Neural progenitor cell (in vitro differentiated cells): ENCODE measurements at regions not wholly inside any gene's neighbourhood (a gene's known extent, or its start where the extent isn't known, plus 50 kb on each side); places are given as distances from the start of the nearest gene placed in this dataset.

ENCODE experiments used
- DNase-seq: peaks from one replicate; pipeline ENCODE4 v3.0.0-alpha.2; 2016; ENCODE audit warnings: low spot score
- H2AFZ ChIP-seq: fragments of 200-600 bp; sonication (generic); replicated peaks from 2 replicates; pipeline ENCODE4 v1.6.1; 2016; ENCODE audit warnings: antibody characterized with exemption
- H3F3A ChIP-seq: fragments of 200-600 bp; sonication (generic); 2 replicates; pipeline ENCODE4 v1.6.1; 2016; ENCODE audit warnings: antibody characterized with exemption, low read depth
- H3K27ac ChIP-seq: fragments of 200-600 bp; sonication (generic); 2 replicates; pipeline ENCODE4 v1.5.1; 2016; ENCODE audit warnings: mild to moderate bottlenecking
- H3K27me3 ChIP-seq: fragments of 200-600 bp; sonication (generic); 2 replicates; pipeline ENCODE4 v1.6.1; 2016; ENCODE audit warnings: mild to moderate bottlenecking, moderate library complexity
- H3K36me3 ChIP-seq: fragments of 200-600 bp; sonication (generic); 2 replicates; pipeline ENCODE4 v1.5.1; 2016
- H3K4me1 ChIP-seq: fragments of 200-600 bp; sonication (generic); 2 replicates; pipeline ENCODE4 v1.6.1; 2016; ENCODE audit warnings: mixed run types
- H3K4me2 ChIP-seq: fragments of 200-600 bp; sonication (generic); 2 replicates; pipeline ENCODE4 v1.6.1; 2016
- H3K4me3 ChIP-seq: fragments of 200-600 bp; sonication (generic); 2 replicates; pipeline ENCODE4 v1.5.1; 2016
- H3K79me2 ChIP-seq: fragments of 200-600 bp; sonication (generic); 2 replicates; pipeline ENCODE4 v1.6.1; 2016; ENCODE audit warnings: low read depth
- H3K9ac ChIP-seq: fragments of 200-600 bp; sonication (generic); 2 replicates; pipeline ENCODE4 v1.6.1; 2016
- H3K9me3 ChIP-seq: fragments of 200-600 bp; sonication (generic); 2 replicates; pipeline ENCODE4 v1.5.1; 2016; ENCODE audit warnings: low read depth
- H4K20me1 ChIP-seq: fragments of 200-600 bp; sonication (generic); 2 replicates; pipeline ENCODE4 v1.6.1; 2016; ENCODE audit warnings: low read depth
- H3K27ac Mint-ChIP-seq: 3 replicates; pipeline ENCODE4 v1.8.0; 2021; ENCODE audit warnings: mixed read lengths
- H3K27me3 Mint-ChIP-seq: 2 replicates; pipeline ENCODE4 v1.8.0; 2022; ENCODE audit warnings: low read depth, mild to moderate bottlenecking, inconsistent platforms, moderate library complexity, mixed read lengths; ENCODE audit not compliant: insufficient read depth
- H3K36me3 Mint-ChIP-seq: 3 replicates; pipeline ENCODE4 v1.8.0; 2021; ENCODE audit warnings: mixed read lengths
- H3K4me1 Mint-ChIP-seq: 3 replicates; pipeline ENCODE4 v1.8.0; 2021; ENCODE audit warnings: mixed read lengths
- H3K4me3 Mint-ChIP-seq: 3 replicates; pipeline ENCODE4 v1.8.0; 2021; ENCODE audit warnings: mild to moderate bottlenecking, moderate library complexity, mixed read lengths
- H3K9me3 Mint-ChIP-seq: 3 replicates; pipeline ENCODE4 v1.8.0; 2020; ENCODE audit warnings: mixed read lengths
- EZH2 ChIP-seq: fragments of 200-600 bp; sonication (generic); IDR thresholded peaks from 2 replicates; pipeline ENCODE4 v1.6.1; 2017; ENCODE audit warnings: antibody characterized with exemption, mild to moderate bottlenecking, moderate library complexity
- EZH2phosphoT487 ChIP-seq: fragments of 200-600 bp; sonication (generic); IDR thresholded peaks from 2 replicates; pipeline ENCODE4 v1.6.1; 2017; ENCODE audit warnings: antibody characterized with exemption
- TF ChIP-seq, protein P1 (sequence below): fragments of 200-600 bp; sonication (generic); IDR thresholded peaks from 2 replicates; pipeline ENCODE4 v1.5.1; 2017; ENCODE audit warnings: antibody characterized with exemption, mild to moderate bottlenecking

- H3K79me2 ChIP-seq, result no peaks in the 10 kb centered on the region
- no peak overlapping the region for H2AFZ ChIP-seq
- no peak overlapping the region for H3K4me3 ChIP-seq
- Mint-ChIP-seq H3K4me1 (peaks cover 12% of the 10 kb centered on the region), H3K27ac (no peak overlapping the region), H3K9me3 (no peaks in the 10 kb centered on the region), H3K27me3 (no peaks in the 10 kb centered on the region), H3K36me3 (no peaks in the 10 kb centered on the region), H3K4me3 (no peak overlapping the region)
- no peak overlapping the region for H3K27ac ChIP-seq
- H3K27me3 ChIP-seq, result no peaks in the 10 kb centered on the region
- TF ChIP-seq EZH2 (no peak), EZH2phosphoT487 (no peak)
- TF ChIP-seq, protein P1, sequence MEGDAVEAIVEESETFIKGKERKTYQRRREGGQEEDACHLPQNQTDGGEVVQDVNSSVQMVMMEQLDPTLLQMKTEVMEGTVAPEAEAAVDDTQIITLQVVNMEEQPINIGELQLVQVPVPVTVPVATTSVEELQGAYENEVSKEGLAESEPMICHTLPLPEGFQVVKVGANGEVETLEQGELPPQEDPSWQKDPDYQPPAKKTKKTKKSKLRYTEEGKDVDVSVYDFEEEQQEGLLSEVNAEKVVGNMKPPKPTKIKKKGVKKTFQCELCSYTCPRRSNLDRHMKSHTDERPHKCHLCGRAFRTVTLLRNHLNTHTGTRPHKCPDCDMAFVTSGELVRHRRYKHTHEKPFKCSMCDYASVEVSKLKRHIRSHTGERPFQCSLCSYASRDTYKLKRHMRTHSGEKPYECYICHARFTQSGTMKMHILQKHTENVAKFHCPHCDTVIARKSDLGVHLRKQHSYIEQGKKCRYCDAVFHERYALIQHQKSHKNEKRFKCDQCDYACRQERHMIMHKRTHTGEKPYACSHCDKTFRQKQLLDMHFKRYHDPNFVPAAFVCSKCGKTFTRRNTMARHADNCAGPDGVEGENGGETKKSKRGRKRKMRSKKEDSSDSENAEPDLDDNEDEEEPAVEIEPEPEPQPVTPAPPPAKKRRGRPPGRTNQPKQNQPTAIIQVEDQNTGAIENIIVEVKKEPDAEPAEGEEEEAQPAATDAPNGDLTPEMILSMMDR, result no peak
- H3K36me3 ChIP-seq, result no peaks in the 10 kb centered on the region
- no peaks in the 10 kb centered on the region for H4K20me1 ChIP-seq
- H3F3A ChIP-seq, result no peaks in the 10 kb centered on the region
- DNase-seq, result no peak
- no peaks in the 10 kb centered on the region for H3K4me1 ChIP-seq
- H3K9ac ChIP-seq, result no peak overlapping the region
- H3K4me2 ChIP-seq, result no peak overlapping the region
- no peaks in the 10 kb centered on the region for H3K9me3 ChIP-seq
Measured at GRCh38 chr7:118055647-118056046, 128.3 kb upstream of the LSM8 start.

- no peaks in the 10 kb centered on the region for H3K27me3 Mint-ChIP-seq
- H3K27ac ChIP-seq, result no peak overlapping the region
- H2AFZ ChIP-seq, result no peak overlapping the region
- H3K36me3 ChIP-seq, result no peaks in the 10 kb centered on the region
- H3K9me3 Mint-ChIP-seq, result no peaks in the 10 kb centered on the region
- H3K4me3 ChIP-seq, result no peak overlapping the region
- DNase-seq, result no peak
- H3K4me2 ChIP-seq, result no peak overlapping the region
- no peaks in the 10 kb centered on the region for H3K79me2 ChIP-seq
- H3K9ac ChIP-seq, result no peak overlapping the region
- H3K4me1 ChIP-seq, result no peaks in the 10 kb centered on the region
- H3K4me3 Mint-ChIP-seq, result no peak overlapping the region
- no peaks in the 10 kb centered on the region for H3K9me3 ChIP-seq
- H3K27me3 ChIP-seq, result no peaks in the 10 kb centered on the region
- H3K4me1 Mint-ChIP-seq, result peaks cover 4% of the 10 kb centered on the region
- H4K20me1 ChIP-seq, result no peaks in the 10 kb centered on the region
- H3F3A ChIP-seq, result no peaks in the 10 kb centered on the region
- H3K27ac Mint-ChIP-seq, result no peak overlapping the region
- TF ChIP-seq, protein P1, result no peak
- TF ChIP-seq EZH2, result no peak
- no peak for TF ChIP-seq EZH2phosphoT487
- H3K36me3 Mint-ChIP-seq, result no peaks in the 10 kb centered on the region
Measured at GRCh38 chr7:118057404-118057803, 126.6 kb upstream of the LSM8 start.

GRCh38 chr7:118059209-118059608 is 124.8 kb upstream of the LSM8 start:
- H3F3A ChIP-seq, result no peaks in the 10 kb centered on the region
- H3K27ac Mint-ChIP-seq, result no peak overlapping the region
- no peaks in the 10 kb centered on the region for H3K4me1 Mint-ChIP-seq

More at GRCh38 chr7:118059209-118059608, 124.8 kb upstream of the LSM8 start:
- no peak for DNase-seq
- Histone ChIP-seq H3K4me3 (no peak overlapping the region), H2AFZ (no peak overlapping the region), H4K20me1 (no peaks in the 10 kb centered on the region), H3K27me3 (no peaks in the 10 kb centered on the region), H3K9ac (no peak overlapping the region), H3K79me2 (no peaks in the 10 kb centered on the region), H3K4me1 (no peaks in the 10 kb centered on the region), H3K27ac (no peak overlapping the region), H3K4me2 (no peak overlapping the region), H3K9me3 (no peaks in the 10 kb centered on the region), H3K36me3 (no peaks in the 10 kb centered on the region)
- Mint-ChIP-seq H3K36me3 (no peaks in the 10 kb centered on the region), H3K9me3 (no peaks in the 10 kb centered on the region), H3K27me3 (no peaks in the 10 kb centered on the region), H3K4me3 (no peak overlapping the region)
- TF ChIP-seq EZH2, result no peak
- no peak for TF ChIP-seq EZH2phosphoT487
- TF ChIP-seq, protein P1, result no peak
